ENCODE measurements at regions not wholly inside any gene's neighbourhood (a gene's known extent, or its start where the extent isn't known, plus 50 kb on each side); places are given as distances from the start of the nearest gene placed in this dataset.

DNA sequence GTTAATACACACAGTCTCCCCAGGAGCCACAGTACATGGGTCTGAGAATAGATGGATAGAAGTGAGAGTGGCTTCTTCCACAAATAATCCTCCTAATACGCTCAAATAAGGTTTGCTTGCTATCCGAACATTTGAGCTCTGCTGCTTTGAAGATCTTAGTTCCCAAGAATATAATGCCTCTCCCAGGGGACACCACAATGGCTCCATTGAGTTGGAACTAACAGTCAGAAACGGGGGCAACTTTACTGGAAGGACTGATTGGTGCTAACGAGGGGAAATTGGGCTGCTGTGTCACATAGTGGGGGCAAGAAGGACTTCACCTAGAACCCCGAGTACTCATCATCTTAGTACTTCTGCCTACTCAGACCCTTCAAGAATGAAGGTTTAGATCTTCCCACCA is 66.2 kb downstream of the IGLL5 start:
- Histone ChIP-seq H3K4me1 (no peaks in the 10 kb centered on the region), H3K36me3 (no peaks in the 10 kb centered on the region), H3K27me3 (peaks cover 12 to 59% of the 10 kb centered on the region in 2 donors), H3K9me3 (no peaks in the 10 kb centered on the region), H3K4me3 (no peak overlapping the region), H3K27ac (no peak overlapping the region)
- no peak for ATAC-seq
- no peak for DNase-seq
- TF ChIP-seq CTCF (IDR thresholded peaks at IDR 0.05), result no peak
- intact Hi-C loops (cut with DNase I), result no loop called here

DNA sequence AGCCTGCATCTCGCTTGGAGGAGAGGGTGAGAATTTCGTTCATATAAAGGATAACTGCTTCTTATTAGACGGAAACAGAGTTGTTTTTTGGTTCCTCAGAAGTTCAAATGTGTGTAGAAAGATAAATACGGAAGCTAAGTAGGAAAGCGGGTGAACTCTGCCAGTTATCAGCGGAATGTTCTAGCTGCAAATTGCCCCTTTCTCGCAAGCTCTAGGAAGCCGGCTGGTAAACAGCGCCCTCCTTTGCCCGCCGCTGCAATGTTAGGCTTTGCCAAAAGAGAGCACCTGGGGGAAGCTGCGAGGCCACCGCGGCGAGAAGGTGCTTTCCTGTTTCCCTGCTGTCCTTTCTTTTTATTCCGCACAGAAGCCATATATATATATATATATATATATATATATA is 67.0 kb downstream of the IGLL5 start:
- Histone ChIP-seq H3K36me3 (no peaks in the 10 kb centered on the region), H3K9me3 (no peaks in the 10 kb centered on the region), H3K27ac (no peak overlapping the region), H3K4me1 (no peaks in the 10 kb centered on the region), H3K4me3 (no peak overlapping the region), H3K27me3 (peaks cover 12 to 62% of the 10 kb centered on the region in 2 donors)
- DNase-seq (no peak), ATAC-seq (no peak)
- no peak for TF ChIP-seq CTCF (IDR thresholded peaks at IDR 0.05)
- intact Hi-C loops (cut with DNase I), result no loop called here

- DNase-seq, result no peak
- Histone ChIP-seq H3K4me3 (no peak overlapping the region), H3K27ac (no peak overlapping the region), H3K36me3 (no peaks in the 10 kb centered on the region), H3K9me3 (no peaks in the 10 kb centered on the region), H3K27me3 (peaks cover 12 to 62% of the 10 kb centered on the region in 2 donors), H3K4me1 (no peaks in the 10 kb centered on the region)
- intact Hi-C loops (cut with DNase I), result no loop called here
- TF ChIP-seq CTCF (IDR thresholded peaks at IDR 0.05), result no peak
- no peak for ATAC-seq
Observed at GRCh38 chr22:22955276-22955798, 67.7 kb downstream of the IGLL5 start.

DNA sequence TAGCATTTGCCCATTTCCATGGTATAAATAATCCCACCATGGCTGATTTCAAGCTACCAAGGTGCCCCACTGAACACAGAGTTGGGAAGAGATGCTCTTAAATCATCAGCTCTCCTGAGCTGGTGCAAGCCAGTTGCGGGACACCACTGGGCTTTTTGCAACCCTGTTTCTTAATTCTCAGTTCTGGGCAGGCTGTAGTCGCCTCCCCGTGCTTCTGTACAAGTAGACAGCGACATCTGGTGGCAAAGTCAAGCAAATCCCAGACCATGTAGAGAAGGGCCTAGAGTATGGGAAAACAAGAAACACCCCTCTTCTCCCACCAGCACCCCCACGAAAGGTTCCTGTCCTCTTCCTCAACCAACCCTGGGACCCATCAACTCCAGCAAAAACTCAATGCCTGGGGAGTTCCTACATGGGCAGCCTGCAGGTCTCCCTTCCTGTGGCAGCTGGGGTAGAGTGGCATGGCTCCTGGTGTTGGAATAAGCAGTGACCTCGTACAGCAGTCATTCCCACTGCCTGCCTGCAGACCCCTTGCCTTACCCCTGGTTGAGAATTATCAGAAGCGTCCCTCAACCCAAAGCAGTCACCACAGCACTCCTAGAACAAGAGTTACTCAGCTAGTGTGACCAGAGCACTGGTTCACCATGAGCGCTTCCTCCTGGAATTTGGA is 68.4 kb downstream of the IGLL5 start:
- intact Hi-C loops (cut with DNase I), result loop anchor here in 1 of 2 donors (2.0 kb wide), 1 partner anchor 175 kb away; no protein-coding TSS in a partner anchor
- Histone ChIP-seq H3K27me3 (peaks cover 12 to 62% of the 10 kb centered on the region in 2 donors), H3K36me3 (no peaks in the 10 kb centered on the region), H3K4me3 (no peak overlapping the region), H3K27ac (no peak overlapping the region), H3K4me1 (no peaks in the 10 kb centered on the region), H3K9me3 (no peaks in the 10 kb centered on the region)
- ATAC-seq, result peak; percentile 94
- peak in 2 of 4 donors; percentile 63 to 77 for DNase-seq
- peak; percentile 84 to 85 for TF ChIP-seq CTCF (IDR thresholded peaks at IDR 0.05)

DNA sequence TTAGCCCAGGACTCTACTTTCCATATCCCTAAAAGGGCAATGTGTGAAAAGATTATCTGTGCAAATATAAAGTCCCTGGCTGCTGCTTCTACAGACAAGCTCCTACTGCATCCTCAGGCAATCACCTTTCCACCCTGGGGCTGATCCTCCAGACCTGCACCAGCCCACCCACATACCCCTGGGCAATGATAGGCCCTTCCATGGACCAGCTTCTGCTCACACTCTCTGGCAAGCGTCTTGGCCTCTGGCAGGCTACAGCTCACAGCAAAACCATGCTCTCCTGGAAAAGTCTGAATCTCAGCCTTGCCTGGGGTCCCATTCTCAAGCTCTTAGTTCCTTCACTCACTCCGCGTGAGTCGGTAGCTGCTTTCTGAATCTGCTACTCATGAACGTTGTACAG is 69.5 kb downstream of the IGLL5 start:
- peaks cover 12 to 52% of the 10 kb centered on the region in 2 donors for H3K27me3 ChIP-seq
- no peaks in the 10 kb centered on the region for H3K4me1 ChIP-seq
- no peak overlapping the region for H3K27ac ChIP-seq
- H3K4me3 ChIP-seq, result no peak overlapping the region
- no peak for DNase-seq
- no peak for TF ChIP-seq CTCF (IDR thresholded peaks at IDR 0.05)
- no peaks in the 10 kb centered on the region for H3K36me3 ChIP-seq
- peaks cover 0 to 7% of the 10 kb centered on the region in 2 donors for H3K9me3 ChIP-seq
- intact Hi-C loops (cut with DNase I), result loop anchor here in 1 of 2 donors (2.0 kb wide), 1 partner anchor 174 kb away; no protein-coding TSS in a partner anchor
- no peak for ATAC-seq

Measured in left lung (tissue), 4 donors.